ENCODE measurements at regions not wholly inside any gene's neighbourhood (a gene's known extent, or its start where the extent isn't known, plus 50 kb on each side); places are given as distances from the start of the nearest gene placed in this dataset.

DNA sequence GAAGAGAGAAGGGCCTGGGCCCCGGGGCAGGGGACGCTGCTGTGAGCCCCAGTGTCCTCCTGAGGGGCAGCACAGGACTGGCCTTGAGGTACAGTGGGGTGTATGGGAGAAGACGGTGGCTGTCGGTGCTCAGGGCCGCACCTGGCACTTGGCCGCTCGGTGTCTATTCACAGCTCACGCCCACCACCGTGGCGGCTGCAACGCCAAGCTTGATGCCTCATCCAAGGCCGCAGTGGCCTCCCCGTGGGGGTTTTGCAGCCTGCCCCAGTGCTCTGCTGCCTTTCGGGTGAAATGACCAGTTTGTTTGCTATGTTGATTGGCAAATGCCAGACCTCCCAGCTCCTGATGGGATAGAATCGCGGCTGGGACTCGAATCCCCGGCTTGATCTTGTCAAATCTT lies 79.5 kb upstream of the SLCO4A1 start:
- Histone ChIP-seq H3K27me3 (ENCODE audit: insufficient read depth, low read length, poor library complexity, severe bottlenecking) (no peaks in the 10 kb centered on the region), H3K9me3 (ENCODE audit: low read length) (no peaks in the 10 kb centered on the region), H3K4me3 (ENCODE audit: low read length) (no peak overlapping the region), H3K36me3 (ENCODE audit: insufficient read depth, low read length) (no peaks in the 10 kb centered on the region), H3K27ac (ENCODE audit: low read depth, low read length) (no peak overlapping the region), H3K4me1 (ENCODE audit: insufficient read depth, low read length) (no peaks in the 10 kb centered on the region)
- Mint-ChIP-seq H3K27ac (no peak overlapping the region), H3K36me3 (no peaks in the 10 kb centered on the region), H3K4me1 (peaks cover 3 to 5% (median 5%) of the 10 kb centered on the region in 3 donors), H3K9me3 (no peaks in the 10 kb centered on the region), H3K4me3 (no peak overlapping the region), H3K27me3 (peaks cover 3 to 29% of the 10 kb centered on the region in 2 donors)
- CTCF ChIA-PET: no interaction called here
- DNase-seq: no peak
- POLR2A ChIA-PET: no interaction called here

DNA sequence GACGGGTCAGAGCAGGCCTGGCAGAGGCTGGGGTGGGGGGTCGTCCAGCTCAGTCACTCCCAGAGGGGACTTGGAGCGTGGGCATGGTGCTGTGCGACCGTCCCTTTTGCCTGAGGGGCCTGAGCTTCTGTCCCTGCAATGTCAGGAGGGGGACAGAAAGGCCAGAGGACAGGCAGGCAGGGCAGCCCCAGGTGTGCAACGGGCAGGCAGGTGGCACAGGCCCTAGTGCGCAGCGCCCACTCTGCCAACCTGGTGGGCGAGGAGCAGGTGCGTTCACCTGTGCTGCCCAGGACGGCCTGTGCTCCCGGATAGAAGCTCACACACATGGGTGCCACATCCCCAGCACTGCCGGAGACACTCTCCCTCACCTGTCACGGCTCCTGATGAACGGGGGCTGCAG lies 78.7 kb upstream of the SLCO4A1 start:
- ChIA-PET POLR2A (no interaction called here), CTCF (no interaction called here)
- peaks cover 0 to 24% of the 10 kb centered on the region in 2 donors for H3K27me3 Mint-ChIP-seq
- no peak overlapping the region for H3K4me3 Mint-ChIP-seq
- H3K9me3 ChIP-seq (ENCODE audit: low read length): no peaks in the 10 kb centered on the region
- no peaks in the 10 kb centered on the region for H3K36me3 ChIP-seq (ENCODE audit: insufficient read depth, low read length)
- H3K27ac ChIP-seq (ENCODE audit: low read depth, low read length): no peak overlapping the region
- no peak overlapping the region for H3K4me3 ChIP-seq (ENCODE audit: low read length)
- no peaks in the 10 kb centered on the region for H3K9me3 Mint-ChIP-seq
- H3K27ac Mint-ChIP-seq: peak overlapping the region in 1 of 8 donors; percentile 79
- no peaks in the 10 kb centered on the region for H3K36me3 Mint-ChIP-seq
- DNase-seq: no peak
- no peaks in the 10 kb centered on the region for H3K4me1 ChIP-seq (ENCODE audit: insufficient read depth, low read length)
- H3K27me3 ChIP-seq (ENCODE audit: insufficient read depth, low read length, poor library complexity, severe bottlenecking): no peaks in the 10 kb centered on the region
- H3K4me1 Mint-ChIP-seq: peaks cover 3 to 5% (median 5%) of the 10 kb centered on the region in 3 donors

DNA sequence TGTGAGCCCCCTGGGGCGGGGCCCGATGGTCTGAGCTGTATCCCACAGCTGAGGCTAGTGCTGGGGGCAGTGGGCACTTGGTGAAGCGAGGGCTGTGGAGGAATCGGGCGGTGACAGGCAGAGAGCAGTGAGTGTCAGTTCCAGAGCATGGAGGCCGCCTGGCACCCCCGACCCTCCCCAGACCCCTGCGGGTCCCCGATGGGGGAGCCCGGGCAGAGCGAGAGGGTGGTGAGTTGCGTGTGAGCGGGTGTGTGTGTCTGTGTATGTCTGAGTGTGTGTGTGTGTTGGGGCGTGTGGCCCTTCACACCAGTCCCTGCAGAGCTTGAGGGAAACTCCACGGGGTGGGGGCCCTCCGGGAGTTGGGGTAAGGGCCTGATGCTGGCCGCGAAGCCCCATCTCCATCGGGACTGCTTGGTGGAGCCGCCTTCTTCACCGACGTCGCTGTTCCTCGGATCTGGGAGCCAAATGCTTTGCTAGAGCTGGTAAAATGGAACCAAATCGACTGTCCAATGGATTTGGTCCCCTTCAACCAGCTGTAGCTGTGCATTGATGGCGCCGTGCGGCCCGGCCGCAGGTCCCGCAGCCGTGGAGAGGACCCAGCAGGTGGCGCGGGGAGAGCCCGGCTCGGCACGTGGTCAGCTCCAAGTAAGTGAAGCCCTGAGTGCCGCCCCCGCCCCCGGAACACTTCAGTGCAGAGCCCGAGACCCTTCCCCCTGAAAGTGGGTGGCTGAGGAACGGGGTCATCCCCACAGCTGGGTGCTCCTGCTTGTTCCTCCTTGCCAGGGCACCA lies 77.7 kb upstream of the SLCO4A1 start:
- Histone ChIP-seq H3K4me1 (ENCODE audit: insufficient read depth, low read length) (no peaks in the 10 kb centered on the region), H3K36me3 (ENCODE audit: insufficient read depth, low read length) (no peaks in the 10 kb centered on the region), H3K27me3 (ENCODE audit: insufficient read depth, low read length, poor library complexity, severe bottlenecking) (no peaks in the 10 kb centered on the region), H3K4me3 (ENCODE audit: low read length) (no peak overlapping the region), H3K27ac (ENCODE audit: low read depth, low read length) (no peak overlapping the region), H3K9me3 (ENCODE audit: low read length) (no peaks in the 10 kb centered on the region)
- Mint-ChIP-seq H3K4me1 (peaks cover 3 to 5% (median 5%) of the 10 kb centered on the region in 3 donors), H3K27ac (no peak overlapping the region), H3K4me3 (no peak overlapping the region), H3K9me3 (no peaks in the 10 kb centered on the region), H3K27me3 (peaks cover 3 to 23% of the 10 kb centered on the region in 2 donors), H3K36me3 (no peaks in the 10 kb centered on the region)
- POLR2A ChIA-PET: no interaction called here
- no peak for DNase-seq
- CTCF ChIA-PET: no interaction called here

DNA sequence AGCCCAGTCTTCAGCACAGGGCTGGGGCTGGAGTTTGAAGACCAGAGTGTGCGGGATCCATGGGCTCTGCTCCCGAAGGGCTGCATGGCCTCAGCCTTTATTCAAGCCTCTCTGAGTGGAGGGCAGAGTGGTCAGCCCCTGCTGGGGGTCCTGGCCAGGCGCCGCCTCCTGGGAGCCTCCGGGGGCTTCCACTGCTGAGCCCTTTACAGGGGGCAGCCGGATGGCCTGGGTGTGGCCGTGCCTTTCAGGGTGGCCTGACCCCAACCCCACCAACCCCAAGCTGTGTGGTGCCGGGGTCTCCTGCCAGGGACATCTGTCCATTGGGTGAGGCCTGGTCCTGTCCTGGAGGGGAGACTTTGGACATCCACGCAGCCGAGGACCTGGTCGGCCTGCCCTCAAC lies 76.0 kb upstream of the SLCO4A1 start:
- Mint-ChIP-seq H3K36me3 (no peaks in the 10 kb centered on the region), H3K27ac (no peak overlapping the region), H3K9me3 (no peaks in the 10 kb centered on the region), H3K4me1 (peaks cover 4 to 7% (median 5%) of the 10 kb centered on the region in 3 donors), H3K27me3 (peaks cover 3 to 23% of the 10 kb centered on the region in 2 donors), H3K4me3 (no peak overlapping the region)
- Histone ChIP-seq H3K4me1 (ENCODE audit: insufficient read depth, low read length) (no peaks in the 10 kb centered on the region), H3K27ac (ENCODE audit: low read depth, low read length) (no peak overlapping the region), H3K36me3 (ENCODE audit: insufficient read depth, low read length) (no peaks in the 10 kb centered on the region), H3K27me3 (ENCODE audit: insufficient read depth, low read length, poor library complexity, severe bottlenecking) (no peaks in the 10 kb centered on the region), H3K4me3 (ENCODE audit: low read length) (no peak overlapping the region), H3K9me3 (ENCODE audit: low read length) (no peaks in the 10 kb centered on the region)
- CTCF ChIA-PET: no interaction called here
- no peak for DNase-seq
- POLR2A ChIA-PET: no interaction called here

DNA sequence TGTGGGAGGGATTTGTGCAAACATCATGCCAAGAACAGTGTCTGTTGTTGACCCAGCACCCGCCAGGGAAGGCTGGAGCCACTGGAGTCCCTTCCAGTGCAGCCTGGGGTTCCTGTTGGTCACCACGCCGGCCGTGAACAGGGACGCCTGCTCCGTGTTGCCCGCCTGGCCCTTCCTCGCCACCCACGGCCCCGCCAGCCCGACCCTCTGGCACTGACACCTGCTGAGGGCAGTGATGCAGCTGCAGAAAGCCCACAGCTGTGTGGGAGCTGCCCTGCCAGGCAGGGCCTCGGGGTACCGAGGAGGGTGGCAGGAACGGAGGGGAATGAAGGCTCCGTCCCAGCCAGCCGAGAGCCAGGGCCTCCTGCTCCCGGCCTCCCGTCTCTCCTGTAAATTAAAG lies 75.5 kb upstream of the SLCO4A1 start:
- no peaks in the 10 kb centered on the region for H3K36me3 ChIP-seq (ENCODE audit: insufficient read depth, low read length)
- no peak for DNase-seq
- H3K4me3 ChIP-seq (ENCODE audit: low read length): no peak overlapping the region
- POLR2A ChIA-PET: no interaction called here
- H3K27me3 ChIP-seq (ENCODE audit: insufficient read depth, low read length, poor library complexity, severe bottlenecking): no peaks in the 10 kb centered on the region
- no peaks in the 10 kb centered on the region for H3K4me1 ChIP-seq (ENCODE audit: insufficient read depth, low read length)
- Mint-ChIP-seq H3K9me3 (no peaks in the 10 kb centered on the region), H3K27ac (no peak overlapping the region), H3K4me3 (no peak overlapping the region), H3K4me1 (peaks cover 0 to 3% (median 2%) of the 10 kb centered on the region in 3 donors), H3K36me3 (no peaks in the 10 kb centered on the region), H3K27me3 (peaks cover 3 to 18% of the 10 kb centered on the region in 2 donors)
- H3K27ac ChIP-seq (ENCODE audit: low read depth, low read length): no peak overlapping the region
- CTCF ChIA-PET: no interaction called here
- H3K9me3 ChIP-seq (ENCODE audit: low read length): no peaks in the 10 kb centered on the region

DNA sequence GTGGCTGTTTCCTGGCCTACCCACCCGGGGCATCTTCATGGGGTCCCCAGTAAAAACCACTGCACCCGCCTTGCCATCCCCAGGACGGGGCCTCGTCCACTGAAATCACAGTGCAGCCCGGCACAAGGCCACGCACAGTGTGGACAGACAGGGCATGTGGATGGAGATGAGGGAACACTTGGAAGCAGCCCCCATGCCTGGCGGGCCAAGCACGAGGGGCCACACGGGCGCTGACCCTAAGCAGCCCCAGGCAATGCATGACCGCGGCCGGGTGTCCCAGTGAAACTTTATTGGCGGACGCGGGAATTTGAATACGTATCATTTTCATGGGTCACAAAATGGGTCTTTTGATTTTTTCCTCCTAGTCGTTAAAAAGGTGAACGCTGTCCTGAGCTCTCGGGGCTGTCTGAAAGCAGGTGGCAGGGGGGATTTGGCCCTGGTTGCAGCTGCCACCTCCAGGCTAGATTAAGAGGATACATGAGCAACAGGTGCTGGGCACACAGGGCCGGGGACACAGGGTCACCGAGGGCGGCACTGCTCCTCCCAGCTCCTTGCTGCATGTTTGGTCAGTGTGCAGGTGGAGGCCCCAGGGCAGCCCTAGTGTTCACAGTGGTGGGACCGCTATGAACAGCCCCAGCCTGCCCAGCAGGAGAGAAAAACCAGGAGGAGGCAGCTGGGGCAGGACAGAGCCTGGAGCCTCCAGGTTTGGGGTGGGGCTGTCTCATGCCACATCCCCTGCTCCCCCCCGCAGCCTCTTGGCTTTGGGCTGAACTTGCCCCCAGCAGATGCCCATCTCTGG lies 74.9 kb upstream of the SLCO4A1 start:
- Histone ChIP-seq H3K27ac (ENCODE audit: low read depth, low read length) (no peak overlapping the region), H3K4me1 (ENCODE audit: insufficient read depth, low read length) (no peaks in the 10 kb centered on the region), H3K9me3 (ENCODE audit: low read length) (no peaks in the 10 kb centered on the region), H3K4me3 (ENCODE audit: low read length) (no peak overlapping the region), H3K27me3 (ENCODE audit: insufficient read depth, low read length, poor library complexity, severe bottlenecking) (no peaks in the 10 kb centered on the region), H3K36me3 (ENCODE audit: insufficient read depth, low read length) (no peaks in the 10 kb centered on the region)
- Mint-ChIP-seq H3K27me3 (peaks cover 3 to 14% of the 10 kb centered on the region in 2 donors), H3K4me3 (no peak overlapping the region), H3K9me3 (no peaks in the 10 kb centered on the region), H3K4me1 (peaks cover 0 to 3% (median 2%) of the 10 kb centered on the region in 3 donors), H3K27ac (no peak overlapping the region), H3K36me3 (no peaks in the 10 kb centered on the region)
- POLR2A ChIA-PET: no interaction called here
- CTCF ChIA-PET: no interaction called here
- no peak for DNase-seq

DNA sequence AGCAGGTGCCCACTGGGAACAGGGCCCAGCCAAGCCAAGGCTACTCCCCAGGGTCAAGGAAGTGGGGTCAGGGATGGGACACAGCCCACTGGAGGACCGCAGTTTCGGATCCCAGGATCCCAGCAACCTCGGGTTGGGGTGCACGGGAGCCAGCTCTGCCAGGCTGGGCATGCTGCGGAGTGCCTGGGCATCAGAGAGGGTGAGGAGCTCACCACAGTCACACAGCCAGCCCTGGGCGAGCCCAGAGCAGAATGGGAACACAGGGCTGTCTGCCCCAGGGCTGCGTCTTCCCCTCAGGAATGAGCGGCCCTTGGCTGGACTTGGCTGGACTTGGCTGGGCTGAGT lies 74.3 kb upstream of the SLCO4A1 start:
- Mint-ChIP-seq H3K27me3 (peaks cover 3 to 12% of the 10 kb centered on the region in 2 donors), H3K9me3 (no peaks in the 10 kb centered on the region), H3K4me3 (no peak overlapping the region), H3K36me3 (no peaks in the 10 kb centered on the region), H3K4me1 (peaks cover 0 to 3% (median 2%) of the 10 kb centered on the region in 3 donors), H3K27ac (no peak overlapping the region)
- ChIA-PET CTCF (no interaction called here), POLR2A (no interaction called here)
- Histone ChIP-seq H3K4me1 (ENCODE audit: insufficient read depth, low read length) (no peaks in the 10 kb centered on the region), H3K27ac (ENCODE audit: low read depth, low read length) (no peak overlapping the region), H3K9me3 (ENCODE audit: low read length) (no peaks in the 10 kb centered on the region), H3K36me3 (ENCODE audit: insufficient read depth, low read length) (no peaks in the 10 kb centered on the region), H3K27me3 (ENCODE audit: insufficient read depth, low read length, poor library complexity, severe bottlenecking) (no peaks in the 10 kb centered on the region), H3K4me3 (ENCODE audit: low read length) (no peak overlapping the region)
- DNase-seq: no peak

DNA sequence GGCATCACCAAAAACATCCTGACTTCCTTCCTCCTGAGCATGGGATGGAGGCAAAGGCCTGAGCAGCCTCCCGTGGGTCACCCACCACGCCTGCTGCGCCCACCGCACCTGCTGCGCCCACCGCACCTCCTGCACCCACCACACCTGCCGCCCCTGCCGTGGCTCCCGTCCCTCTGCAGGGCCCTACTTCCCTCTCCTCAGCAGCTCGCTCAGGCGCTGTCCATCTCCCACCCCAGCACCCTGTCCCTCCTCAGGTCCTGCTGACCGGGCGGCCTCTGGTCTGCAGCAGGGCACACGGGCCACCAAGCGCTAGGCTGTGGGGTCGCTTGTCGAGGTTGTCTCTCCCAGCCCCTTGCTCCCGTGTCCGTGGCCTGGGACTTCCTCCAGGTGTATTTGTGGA lies 72.7 kb upstream of the SLCO4A1 start:
- H3K4me3 ChIP-seq (ENCODE audit: low read length): no peak overlapping the region
- no peaks in the 10 kb centered on the region for H3K36me3 Mint-ChIP-seq
- H3K9me3 ChIP-seq (ENCODE audit: low read length): no peaks in the 10 kb centered on the region
- no peaks in the 10 kb centered on the region for H3K36me3 ChIP-seq (ENCODE audit: insufficient read depth, low read length)
- no peaks in the 10 kb centered on the region for H3K4me1 ChIP-seq (ENCODE audit: insufficient read depth, low read length)
- ChIA-PET POLR2A (no interaction called here), CTCF (no interaction called here)
- DNase-seq: no peak
- H3K4me3 Mint-ChIP-seq: no peak overlapping the region
- no peaks in the 10 kb centered on the region for H3K9me3 Mint-ChIP-seq
- peaks cover 0 to 3% (median 2%) of the 10 kb centered on the region in 3 donors for H3K4me1 Mint-ChIP-seq
- peaks cover 5% of the 10 kb centered on the region for H3K27me3 ChIP-seq (ENCODE audit: insufficient read depth, low read length, poor library complexity, severe bottlenecking)
- H3K27ac Mint-ChIP-seq: no peak overlapping the region
- peaks cover 9 to 21% of the 10 kb centered on the region in 2 donors for H3K27me3 Mint-ChIP-seq
- no peak overlapping the region for H3K27ac ChIP-seq (ENCODE audit: low read depth, low read length)
